Renal cortical epithelial cell (primary cell): ENCODE measurements at regions not wholly inside any gene's neighbourhood (a gene's known extent, or its start where the extent isn't known, plus 50 kb on each side); places are given as distances from the start of the nearest gene placed in this dataset.
"Not testable (repeated sequence)": the region's sequence is repeated elsewhere in the genome, so short reads cannot be mapped to it uniquely, and the experiment has no call there.

ENCODE experiments used
- DNase-seq: peaks from one replicate; pipeline ENCODE4 v3.0.0-alpha.2; 2011; ENCODE audit warnings: low read depth

GRCh38 chr3:160097478-160097877 is 108.8 kb downstream of the IL12A start:
- DNase-seq = no peak

- peak; percentile 11 for DNase-seq
Measured at GRCh38 chr3:160098261-160098908, 109.8 kb downstream of the IL12A start.

GRCh38 chr3:160098926-160099626 is 110.4 kb downstream of the IL12A start:
- DNase-seq = peak; percentile 82

GRCh38 chr3:160099834-160100233 is 111.2 kb downstream of the IL12A start:
- no peak for DNase-seq

GRCh38 chr3:160100610-160101009 is 112.0 kb downstream of the IL12A start:
- no peak for DNase-seq

GRCh38 chr3:160102001-160102400 is 113.4 kb downstream of the IL12A start:
- DNase-seq = not testable (repeated sequence)

GRCh38 chr3:160103397-160103796 is 114.8 kb downstream of the IL12A start:
- DNase-seq = no peak

GRCh38 chr3:160105907-160106584 is 117.4 kb downstream of the IL12A start:
- no peak for DNase-seq

- peak; percentile 60 for DNase-seq
Measured at GRCh38 chr3:160106905-160107861, 118.0 kb upstream of the C3orf80 start.

- DNase-seq = no peak
Measured at GRCh38 chr3:160108362-160108761, 116.9 kb upstream of the C3orf80 start.

GRCh38 chr3:160112481-160112880 is 112.7 kb upstream of the C3orf80 start:
- peak; percentile 36 for DNase-seq

GRCh38 chr3:160112996-160113395 is 112.2 kb upstream of the C3orf80 start:
- no peak for DNase-seq

- DNase-seq = no peak
Measured at GRCh38 chr3:160114355-160114995, 110.7 kb upstream of the C3orf80 start.

GRCh38 chr3:160115387-160115786 is 109.8 kb upstream of the C3orf80 start:
- DNase-seq = no peak

GRCh38 chr3:160124224-160124623 is 101.0 kb upstream of the C3orf80 start:
- DNase-seq = no peak

- DNase-seq = no peak
Measured at GRCh38 chr3:160125258-160125657, 100.0 kb upstream of the C3orf80 start.

- DNase-seq = no peak
Measured at GRCh38 chr3:160126051-160126450, 99.2 kb upstream of the C3orf80 start.

- DNase-seq = no peak
Measured at GRCh38 chr3:160126761-160127160, 98.5 kb upstream of the C3orf80 start.

- no peak for DNase-seq
Measured at GRCh38 chr3:160127308-160127707, 97.9 kb upstream of the C3orf80 start.

- DNase-seq = no peak
Measured at GRCh38 chr3:160128056-160128455, 97.2 kb upstream of the C3orf80 start.

GRCh38 chr3:160129459-160130061 is 95.7 kb upstream of the C3orf80 start:
- peak; percentile 93 for DNase-seq
